HK-2 (cell line): ENCODE measurements at regions not wholly inside any gene's neighbourhood (a gene's known extent, or its start where the extent isn't known, plus 50 kb on each side); places are given as distances from the start of the nearest gene placed in this dataset.
"Not testable (repeated sequence)": the region's sequence is repeated elsewhere in the genome, so short reads cannot be mapped to it uniquely, and the experiment has no call there.

Source experiments
- DNase-seq: peaks from one replicate; pipeline ENCODE4 v3.0.0-alpha.2; 2018; ENCODE audit not compliant: unreplicated experiment

DNA sequence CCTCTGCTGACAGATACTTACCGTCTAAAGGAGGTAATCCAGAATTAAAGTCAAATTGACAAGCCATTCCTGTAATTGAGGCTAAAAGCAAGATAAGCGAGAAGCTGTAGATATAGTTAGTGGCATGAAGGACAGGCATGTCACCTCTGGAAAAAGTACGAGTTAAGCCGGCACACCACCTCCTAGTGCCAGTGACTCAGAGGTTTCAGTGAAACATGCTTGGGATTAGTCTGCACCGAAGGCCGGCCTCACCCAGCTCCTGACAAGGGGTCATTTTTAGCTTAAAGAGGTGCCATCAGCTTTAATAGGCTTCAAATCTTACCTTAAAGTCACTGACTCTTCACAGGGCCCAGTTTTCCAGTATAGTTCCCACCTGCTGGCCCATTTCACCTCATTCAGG lies 838.0 kb downstream of the UQCRFS1 start:
- DNase-seq = no peak

GRCh38 chr19:28372576-28373247 lies 840.2 kb downstream of the UQCRFS1 start:
- no peak for DNase-seq

- no peak for DNase-seq
These were observed 845.8 kb downstream of the UQCRFS1 start for GRCh38 chr19:28367146-28367545.

DNA sequence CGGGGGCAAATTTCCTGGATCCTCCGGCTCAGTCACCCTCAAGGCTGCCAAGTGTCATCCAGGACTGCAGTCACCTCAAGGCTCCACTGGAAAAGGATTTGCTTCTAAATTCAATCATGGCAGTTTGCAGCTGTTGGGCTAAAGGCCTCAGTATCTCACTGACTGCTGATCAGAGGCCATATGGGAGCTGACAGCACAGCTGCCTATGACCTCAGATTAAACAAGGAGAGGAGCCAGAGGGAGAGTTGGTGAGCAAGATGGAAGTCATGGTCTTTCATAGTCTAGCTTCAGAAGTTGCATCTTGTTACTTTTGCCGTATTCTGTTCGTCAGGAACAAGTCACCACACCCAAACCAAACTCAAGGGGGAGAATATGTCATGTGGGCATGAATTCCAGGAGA lies 849.7 kb downstream of the UQCRFS1 start:
- no peak for DNase-seq

- no peak for DNase-seq
These were observed 853.2 kb downstream of the UQCRFS1 start for GRCh38 chr19:28359431-28360414.

GRCh38 chr19:28358633-28359032 lies 854.3 kb downstream of the UQCRFS1 start:
- no peak for DNase-seq

DNA sequence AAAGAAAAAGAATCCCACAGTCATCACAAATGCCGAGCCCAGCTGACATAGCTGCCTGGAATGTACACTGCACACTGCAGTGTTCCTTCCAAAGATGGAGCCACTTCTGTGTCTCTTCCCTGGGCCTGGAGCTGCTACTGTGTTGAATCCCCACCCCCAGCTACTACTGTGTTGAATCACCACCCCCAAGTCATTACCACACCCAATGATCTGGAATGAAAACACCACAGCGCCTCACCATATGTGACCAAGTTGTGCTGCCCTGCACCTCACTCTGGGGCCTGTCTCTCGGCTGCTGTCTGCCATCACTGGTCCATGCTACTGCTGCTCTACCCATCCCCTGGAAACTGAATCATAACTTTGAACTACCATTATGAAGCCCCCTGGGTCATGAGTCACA lies 861.2 kb downstream of the UQCRFS1 start:
- no peak for DNase-seq

DNA sequence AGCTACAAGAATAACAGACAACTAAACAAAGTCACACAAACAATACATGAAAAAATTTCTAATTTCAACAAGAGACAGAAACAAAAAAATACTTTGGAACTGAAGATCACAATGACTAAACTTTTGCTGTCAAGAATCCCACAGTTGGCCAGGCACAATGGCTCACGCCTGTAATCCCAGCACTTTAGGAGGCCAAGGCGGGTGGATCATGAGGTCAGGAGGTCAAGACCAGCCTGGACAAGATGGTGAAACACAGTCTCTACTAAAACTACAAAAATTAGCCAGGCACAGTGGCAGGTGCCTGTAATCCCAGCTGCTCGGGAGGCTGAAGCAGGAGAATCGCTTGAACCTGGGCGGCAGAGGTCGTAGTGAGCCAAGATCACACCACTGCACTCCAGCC lies 861.6 kb downstream of the UQCRFS1 start:
- not testable (repeated sequence) for DNase-seq

DNA sequence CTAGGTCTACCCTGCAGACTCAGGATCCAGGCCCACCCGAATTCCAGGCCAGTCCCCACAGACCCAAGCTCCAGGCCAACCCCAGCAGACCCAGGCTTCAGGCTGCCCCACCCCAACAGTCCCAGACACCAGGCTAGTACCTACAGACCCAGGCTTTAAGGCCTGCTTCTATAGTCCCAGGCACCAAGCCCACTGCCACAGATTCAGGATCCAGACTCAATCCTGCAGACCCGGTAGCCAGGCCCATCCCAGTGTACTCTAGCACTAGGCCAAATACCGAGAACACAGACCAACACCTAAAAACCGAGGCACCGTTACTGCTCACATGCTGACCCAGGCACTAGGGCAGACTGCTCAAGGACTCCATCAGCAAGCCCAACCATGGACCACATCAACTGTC lies 862.3 kb downstream of the UQCRFS1 start:
- no peak for DNase-seq

- DNase-seq = no peak
These were observed 862.9 kb downstream of the UQCRFS1 start for GRCh38 chr19:28350037-28350436.

DNA sequence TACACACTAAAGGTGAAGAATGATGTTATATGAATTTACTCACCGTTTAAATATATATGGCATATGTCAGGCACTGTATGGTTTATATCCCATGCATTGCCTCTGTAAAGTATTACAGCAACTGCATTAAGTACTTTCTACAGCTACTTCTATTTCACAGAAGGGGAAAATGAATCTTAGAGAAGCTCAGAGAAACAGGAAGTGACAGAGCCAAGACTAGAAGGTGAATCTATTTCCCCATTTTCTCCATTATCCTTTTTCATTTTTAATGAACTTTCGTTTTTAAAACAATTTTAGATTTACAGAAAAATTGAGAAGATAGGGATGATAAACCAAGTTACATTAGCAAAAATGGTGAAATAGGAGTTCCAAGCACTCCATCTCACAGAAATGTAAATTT lies 863.3 kb downstream of the UQCRFS1 start:
- no peak for DNase-seq

GRCh38 chr19:28345811-28346210 lies 867.1 kb downstream of the UQCRFS1 start:
- DNase-seq = no peak

- no peak for DNase-seq
These were observed 871.1 kb downstream of the UQCRFS1 start for GRCh38 chr19:28341810-28342350.

- DNase-seq = no peak
These were observed 878.5 kb downstream of the UQCRFS1 start for GRCh38 chr19:28334419-28334818.

GRCh38 chr19:28333909-28334308 lies 879.0 kb downstream of the UQCRFS1 start:
- DNase-seq = no peak

DNA sequence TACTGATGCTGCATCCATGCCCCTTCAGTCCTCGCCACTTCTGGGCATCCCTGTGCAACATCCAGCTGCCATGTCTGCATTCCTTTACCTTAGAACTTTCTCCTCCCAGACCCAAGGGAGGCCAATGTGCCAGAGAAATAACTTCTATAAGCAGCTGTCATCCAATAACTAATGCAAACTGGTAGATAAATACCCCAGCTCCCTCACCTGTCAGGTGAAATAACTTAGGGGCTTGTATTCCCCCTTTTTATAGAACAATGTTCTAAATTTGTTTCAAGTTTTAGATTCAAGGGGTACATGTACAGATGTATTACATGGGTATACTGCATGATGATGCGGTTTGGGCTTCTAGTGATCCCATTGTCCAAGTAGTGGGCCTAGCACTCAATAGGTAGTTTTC lies 880.1 kb downstream of the UQCRFS1 start:
- no peak for DNase-seq

- no peak for DNase-seq
These were observed 880.6 kb downstream of the UQCRFS1 start for GRCh38 chr19:28332351-28332750.

GRCh38 chr19:28331596-28331995 lies 881.4 kb downstream of the UQCRFS1 start:
- no peak for DNase-seq

GRCh38 chr19:28330831-28331230 lies 882.1 kb downstream of the UQCRFS1 start:
- DNase-seq = no peak

- no peak for DNase-seq
These were observed 883.5 kb downstream of the UQCRFS1 start for GRCh38 chr19:28329429-28329828.

DNA sequence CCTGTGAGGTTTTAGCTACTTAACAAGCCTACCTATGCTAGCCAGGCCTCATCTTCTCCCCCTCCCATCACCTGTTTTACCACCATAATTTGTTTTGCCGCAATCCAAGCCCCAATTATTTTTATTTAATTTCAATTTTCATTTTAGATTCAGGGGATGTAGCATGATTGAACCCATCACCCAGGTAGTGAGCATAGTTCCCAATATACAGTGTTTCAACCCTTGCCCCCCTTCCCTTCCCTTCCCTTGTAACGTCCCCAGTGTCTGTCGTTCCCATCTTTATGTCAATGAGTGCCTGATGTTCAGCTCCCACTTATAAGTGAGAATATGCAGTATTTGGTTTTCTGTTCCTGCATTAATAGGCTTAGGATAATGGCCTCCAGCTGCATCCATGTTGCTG lies 885.0 kb downstream of the UQCRFS1 start:
- no peak for DNase-seq

GRCh38 chr19:28326746-28327145 lies 886.2 kb downstream of the UQCRFS1 start:
- no peak for DNase-seq
